ENCODE measurements at regions not wholly inside any gene's neighbourhood (a gene's known extent, or its start where the extent isn't known, plus 50 kb on each side); places are given as distances from the start of the nearest gene placed in this dataset.

- DNase-seq = no peak
These were observed 142.0 kb downstream of the PTPN20 start for GRCh38 chr10:47053081-47053798.

- no peak for DNase-seq
These were observed 143.7 kb downstream of the PTPN20 start for GRCh38 chr10:47054974-47055373.

GRCh38 chr10:47055386-47056246, 144.4 kb downstream of the PTPN20 start:
- DNase-seq = no peak

- no peak for DNase-seq
These were observed 145.0 kb downstream of the PTPN20 start for GRCh38 chr10:47056247-47056510.

GRCh38 chr10:47057471-47057870, 146.2 kb downstream of the PTPN20 start:
- DNase-seq = no peak

GRCh38 chr10:47058032-47058702, 146.9 kb downstream of the PTPN20 start:
- DNase-seq = no peak

- DNase-seq = no peak
These were observed 147.7 kb downstream of the PTPN20 start for GRCh38 chr10:47058961-47059391.

- no peak for DNase-seq
These were observed 148.5 kb downstream of the PTPN20 start for GRCh38 chr10:47059606-47060311.

- DNase-seq = no peak
These were observed 149.1 kb downstream of the PTPN20 start for GRCh38 chr10:47060356-47060755.

- no peak for DNase-seq
These were observed 149.8 kb downstream of the PTPN20 start for GRCh38 chr10:47060993-47061500.

GRCh38 chr10:47061776-47062175, 150.5 kb downstream of the PTPN20 start:
- no peak for DNase-seq

- no peak for DNase-seq
These were observed 151.4 kb downstream of the PTPN20 start for GRCh38 chr10:47062441-47063200.

GRCh38 chr10:47063858-47064257, 152.6 kb downstream of the PTPN20 start:
- no peak for DNase-seq

- no peak for DNase-seq
These were observed 154.7 kb downstream of the PTPN20 start for GRCh38 chr10:47065903-47066302.

GRCh38 chr10:47067949-47068940, 157.0 kb downstream of the PTPN20 start:
- no peak for DNase-seq

GRCh38 chr10:47070541-47070940, 159.3 kb downstream of the PTPN20 start:
- DNase-seq = no peak

- DNase-seq = no peak
These were observed 160.7 kb downstream of the PTPN20 start for GRCh38 chr10:47071891-47072290.

GRCh38 chr10:47073967-47074366, 162.7 kb downstream of the PTPN20 start:
- DNase-seq = no peak

- DNase-seq = no peak
These were observed 165.7 kb downstream of the PTPN20 start for GRCh38 chr10:47076949-47077361.

GRCh38 chr10:47077386-47077785, 166.2 kb downstream of the PTPN20 start:
- DNase-seq = no peak

GRCh38 chr10:47077941-47078340, 166.7 kb downstream of the PTPN20 start:
- DNase-seq = no peak
